GM18508 (cell line): ENCODE measurements at regions not wholly inside any gene's neighbourhood (a gene's known extent, or its start where the extent isn't known, plus 50 kb on each side); places are given as distances from the start of the nearest gene placed in this dataset.

Experiments
- ATAC-seq: cut with Tn5 transposase; IDR thresholded peaks from one replicate; pipeline ENCODE4 v1.9.1; 2021; ENCODE audit warnings: moderate number of reproducible peaks; ENCODE audit not compliant: insufficient read depth, unreplicated experiment

GRCh38 chr4:14864365-14865030 is 137.8 kb upstream of the CPEB2 start:
- no peak for ATAC-seq

- no peak for ATAC-seq
Observed at GRCh38 chr4:14865031-14865366, 137.3 kb upstream of the CPEB2 start.

- no peak for ATAC-seq
Observed at GRCh38 chr4:14865804-14866203, 136.5 kb upstream of the CPEB2 start.

GRCh38 chr4:14867847-14868246 is 134.4 kb upstream of the CPEB2 start:
- peak; percentile 1 for ATAC-seq

GRCh38 chr4:14868426-14869395 is 133.6 kb upstream of the CPEB2 start:
- peak; percentile 43 for ATAC-seq

GRCh38 chr4:14871676-14872430 is 130.4 kb upstream of the CPEB2 start:
- no peak for ATAC-seq

GRCh38 chr4:14874990-14875389 is 127.3 kb upstream of the CPEB2 start:
- ATAC-seq = peak; percentile 61

- ATAC-seq = peak; percentile 37
Observed at GRCh38 chr4:14877246-14878225, 124.7 kb upstream of the CPEB2 start.

- ATAC-seq = no peak
Observed at GRCh38 chr4:14878681-14879080, 123.6 kb upstream of the CPEB2 start.

GRCh38 chr4:14879683-14880082 is 122.6 kb upstream of the CPEB2 start:
- ATAC-seq = no peak

GRCh38 chr4:14880805-14881204 is 121.5 kb upstream of the CPEB2 start:
- no peak for ATAC-seq

- no peak for ATAC-seq
Observed at GRCh38 chr4:14883166-14883565, 119.1 kb upstream of the CPEB2 start.

- ATAC-seq = no peak
Observed at GRCh38 chr4:14883661-14884060, 118.6 kb upstream of the CPEB2 start.

GRCh38 chr4:14887842-14888433 is 114.3 kb upstream of the CPEB2 start:
- ATAC-seq = no peak

- no peak for ATAC-seq
Observed at GRCh38 chr4:14888790-14889572, 113.3 kb upstream of the CPEB2 start.

GRCh38 chr4:14892563-14892962 is 109.7 kb upstream of the CPEB2 start:
- ATAC-seq = no peak

- no peak for ATAC-seq
Observed at GRCh38 chr4:14893713-14894112, 108.6 kb upstream of the CPEB2 start.

- no peak for ATAC-seq
Observed at GRCh38 chr4:14894392-14895292, 107.6 kb upstream of the CPEB2 start.
